RPMI8226 (cell line): ENCODE measurements at regions not wholly inside any gene's neighbourhood (a gene's known extent, or its start where the extent isn't known, plus 50 kb on each side); places are given as distances from the start of the nearest gene placed in this dataset.
A peak's percentile ranks its signal among the peaks of the same experiment; 100 is the strongest.
"Not testable (repeated sequence)": the region's sequence is repeated elsewhere in the genome, so short reads cannot be mapped to it uniquely, and the experiment has no call there.

Experiments
- DNase-seq: peaks from one replicate; pipeline ENCODE4 v3.0.0-alpha.2; 2015

DNA sequence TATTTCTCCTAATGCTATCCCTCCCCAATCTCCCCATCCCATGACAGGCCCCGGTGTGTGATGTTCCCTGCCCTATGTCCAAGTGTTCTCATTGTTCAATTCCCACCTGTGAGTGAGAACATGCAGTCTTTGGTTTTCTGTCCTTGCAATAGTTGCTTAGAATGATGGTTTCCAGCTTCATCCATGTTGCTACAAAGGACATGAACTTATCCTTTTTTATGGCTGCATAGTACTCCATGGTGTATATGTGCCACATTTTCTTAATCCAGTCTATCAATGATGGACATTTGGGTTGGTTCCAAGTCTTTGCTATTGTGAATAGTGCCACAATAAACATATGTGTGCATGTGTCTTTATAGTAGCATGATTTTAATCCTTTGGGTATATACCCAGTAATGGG, 51.3 kb upstream of the RIOK2 start:
- DNase-seq: not testable (repeated sequence)

- DNase-seq: no peak
Observed at GRCh38 chr5:97242341-97242740, 59.3 kb upstream of the RIOK2 start.

- no peak for DNase-seq
Observed at GRCh38 chr5:97243353-97243752, 60.3 kb upstream of the RIOK2 start.

DNA sequence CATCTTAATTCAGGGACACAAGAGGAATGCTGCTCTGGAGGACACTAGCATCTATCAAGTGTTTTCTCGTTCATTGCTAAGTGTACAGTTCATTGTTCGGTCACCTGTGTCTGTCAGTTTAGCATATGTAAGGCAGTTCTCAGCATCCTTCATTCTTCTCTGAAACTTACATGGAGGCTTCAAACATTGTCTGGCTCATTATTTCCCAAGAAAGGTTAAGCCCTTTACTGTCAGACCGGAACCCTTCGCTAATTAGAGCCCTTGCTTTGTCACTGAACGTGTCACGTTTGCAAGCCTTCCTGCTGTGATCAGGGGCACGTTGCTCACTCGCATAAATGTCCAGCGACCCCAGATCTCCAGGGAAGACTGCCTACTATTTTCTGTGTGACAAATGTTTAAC, 62.3 kb upstream of the RIOK2 start:
- no peak for DNase-seq

- DNase-seq: no peak
Observed at GRCh38 chr5:97250113-97250512, 67.1 kb upstream of the RIOK2 start.

DNA sequence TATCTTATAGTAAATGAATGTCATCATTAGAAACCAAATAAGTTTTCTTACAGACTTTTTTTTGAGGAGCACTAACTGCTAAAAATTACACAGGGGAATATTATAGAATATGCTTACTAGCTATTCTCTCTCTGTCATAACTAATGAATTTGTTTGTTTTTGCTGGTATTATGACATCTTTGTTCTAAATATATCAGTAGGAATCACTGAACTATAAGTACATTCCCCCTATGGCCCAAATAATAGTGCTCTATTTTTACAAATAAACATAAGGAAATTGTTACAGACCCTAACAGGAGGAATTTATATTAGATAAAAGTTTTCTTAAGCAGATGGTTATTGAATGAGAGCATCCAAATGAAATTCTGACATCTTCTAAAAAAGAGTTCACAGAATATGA, 83.0 kb upstream of the RIOK2 start:
- DNase-seq: no peak

DNA sequence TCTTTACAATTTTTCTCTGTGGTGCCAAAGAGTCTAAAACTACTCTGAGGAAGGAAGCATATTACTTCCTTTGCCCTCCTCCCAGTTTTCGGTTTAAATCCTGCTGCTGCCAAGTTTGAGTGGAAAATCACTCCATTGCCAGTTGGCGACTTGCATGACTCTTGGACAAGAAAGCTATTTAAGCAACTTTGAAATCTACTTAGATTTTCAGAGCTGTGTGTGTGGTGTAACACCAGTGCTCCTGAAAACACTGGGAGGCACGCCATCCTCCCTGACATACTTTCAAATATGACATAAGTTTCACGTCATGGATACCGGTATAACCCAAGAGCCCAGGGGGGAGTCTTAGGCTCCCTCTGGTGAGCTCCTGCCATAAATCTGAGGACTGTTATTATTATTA, 83.5 kb upstream of the RIOK2 start:
- no peak for DNase-seq

DNA sequence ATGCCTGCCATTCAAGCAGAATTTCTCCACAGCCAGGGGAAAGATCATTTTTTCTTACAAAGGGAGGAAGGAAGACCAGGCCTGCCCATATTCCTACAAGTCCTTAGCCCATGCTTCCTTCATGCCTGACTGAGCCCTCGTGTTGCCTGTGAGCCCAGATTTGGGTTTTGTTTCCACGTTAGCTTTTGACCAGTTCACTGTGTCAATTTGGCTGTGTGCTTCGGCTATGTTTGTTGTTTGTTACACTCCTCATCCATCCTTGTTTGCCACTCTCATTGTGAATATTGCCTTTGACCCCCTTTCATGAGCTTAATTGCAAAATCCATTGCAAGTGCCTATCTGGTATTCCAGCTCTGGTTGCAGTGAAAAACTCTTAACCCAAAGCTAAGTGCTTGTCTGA, 84.7 kb upstream of the RIOK2 start:
- no peak for DNase-seq

- DNase-seq: no peak
Observed at GRCh38 chr5:97276474-97277120, 93.5 kb upstream of the RIOK2 start.

DNA sequence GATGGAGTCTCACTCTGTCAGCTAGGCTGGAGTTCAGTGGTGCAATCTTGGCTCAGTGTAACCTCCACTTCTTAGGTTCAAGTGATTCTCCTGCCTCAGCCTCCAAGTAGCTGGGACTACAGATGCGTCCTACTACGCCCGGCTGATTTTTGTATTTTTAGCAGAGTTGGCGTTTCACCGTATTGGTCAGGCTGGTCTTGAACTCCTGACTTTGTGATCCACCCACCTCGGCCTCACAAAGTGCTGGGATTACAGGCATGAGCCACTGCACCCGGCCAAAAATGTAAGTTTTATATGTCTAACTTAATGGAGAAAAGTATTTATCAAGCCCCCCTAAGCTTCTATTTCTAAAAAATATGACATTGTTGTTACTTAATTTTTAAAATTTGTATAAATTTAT, 98.2 kb upstream of the RIOK2 start:
- DNase-seq: no peak

GRCh38 chr5:97297063-97297703, 114.1 kb upstream of the RIOK2 start:
- peak; percentile 60 for DNase-seq

DNA sequence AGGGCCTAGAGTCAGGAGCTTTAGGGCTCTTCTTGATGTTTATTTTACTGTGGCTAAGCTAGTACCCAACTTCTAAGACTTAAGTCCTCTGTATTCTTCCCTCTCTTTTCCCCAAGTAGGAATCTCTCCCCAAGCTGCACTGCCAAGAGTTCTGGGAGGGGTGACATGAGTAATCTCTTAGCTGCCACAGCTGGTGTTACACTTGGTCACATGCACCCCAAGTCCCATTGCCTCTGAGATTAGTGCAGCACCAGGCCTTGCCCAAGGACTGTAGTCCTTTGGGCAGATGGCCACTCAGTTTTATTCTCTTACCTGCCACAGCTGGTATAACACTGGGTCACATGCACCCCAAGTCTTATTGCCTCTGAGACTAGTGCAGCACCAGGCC, 114.7 kb upstream of the RIOK2 start:
- no peak for DNase-seq

DNA sequence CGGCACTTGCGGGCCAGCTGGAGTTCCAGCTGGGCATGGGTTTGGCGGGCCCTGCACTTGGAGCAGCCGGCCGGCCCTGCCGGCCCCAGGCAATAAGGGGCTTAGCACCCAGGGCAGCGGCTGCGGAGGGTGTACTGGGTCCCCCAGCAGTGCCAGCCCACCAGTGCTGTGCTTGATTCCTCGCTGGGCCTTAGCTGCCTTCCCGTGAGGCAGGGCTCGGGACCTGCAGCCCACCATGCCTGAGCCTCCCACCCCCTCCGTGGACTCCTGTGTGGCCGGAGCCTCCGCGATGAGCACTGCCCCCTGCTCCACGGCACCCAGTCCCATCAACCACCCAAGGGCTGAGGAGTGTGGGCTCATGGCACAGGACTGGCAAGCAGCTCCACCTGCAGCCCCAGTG, 118.1 kb upstream of the RIOK2 start:
- DNase-seq: not testable (repeated sequence)

DNA sequence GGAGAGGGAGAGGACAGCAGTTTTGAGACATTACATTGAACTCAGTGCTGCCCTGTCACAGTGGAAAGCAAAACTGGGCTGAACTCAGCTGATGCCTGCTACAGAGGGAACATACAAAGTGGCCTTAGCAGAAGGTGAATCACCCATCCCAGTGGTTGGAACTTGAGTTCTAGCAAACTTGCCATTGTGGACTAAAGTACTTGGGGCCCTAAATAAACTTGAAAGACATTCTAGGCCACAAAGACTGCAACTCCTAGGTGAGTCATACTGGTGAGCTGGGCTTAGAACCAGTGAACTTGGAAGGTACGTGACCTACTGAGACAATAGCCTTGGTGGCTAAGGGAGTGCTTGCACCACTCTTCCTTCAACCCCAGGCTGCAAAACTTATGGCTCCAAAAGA, 155.7 kb upstream of the RIOK2 start:
- DNase-seq: no peak

DNA sequence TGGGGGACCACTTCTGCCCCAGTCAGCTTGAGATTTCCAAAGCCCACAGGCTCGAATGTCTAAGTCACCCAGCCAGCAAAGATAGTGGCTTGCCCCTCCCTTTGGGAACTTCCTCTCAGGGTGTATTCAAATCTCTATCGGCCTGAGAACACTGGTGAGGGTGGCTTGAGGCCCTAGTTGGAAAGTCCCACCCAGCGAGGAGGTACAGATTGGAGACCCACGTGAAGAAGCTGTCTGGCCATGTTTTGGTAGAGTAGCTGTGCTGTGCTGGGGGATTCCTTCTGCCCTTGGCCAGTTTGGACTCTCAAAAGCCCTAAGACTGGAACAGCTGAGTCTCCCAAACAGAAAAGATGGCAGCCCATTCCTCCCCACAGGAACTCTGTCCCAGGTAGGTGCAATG, 172.7 kb upstream of the RIOK2 start:
- DNase-seq: no peak

- DNase-seq: no peak
Observed at GRCh38 chr5:97363577-97363976, 180.5 kb upstream of the RIOK2 start.

GRCh38 chr5:97364731-97365130, 181.7 kb upstream of the RIOK2 start:
- DNase-seq: no peak

GRCh38 chr5:97365163-97365845, 182.3 kb upstream of the RIOK2 start:
- no peak for DNase-seq

DNA sequence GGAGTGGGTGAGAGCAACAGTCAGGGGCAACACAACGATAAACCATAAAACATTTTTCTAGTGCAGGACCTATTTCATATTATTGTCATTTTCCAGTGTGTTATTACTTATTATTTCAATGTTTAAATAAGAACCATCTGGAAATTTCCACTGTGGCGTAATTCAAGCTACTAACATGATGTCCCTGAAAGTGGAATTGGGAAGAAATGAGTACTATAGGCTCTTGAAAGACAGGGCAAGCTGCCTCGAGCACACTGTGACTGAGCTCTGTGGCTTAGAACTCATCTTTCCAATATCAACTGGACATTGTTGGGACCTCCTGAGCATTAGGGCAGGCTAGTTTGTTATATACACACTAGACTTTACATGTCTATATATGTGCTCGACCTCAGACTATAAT, 182.9 kb upstream of the RIOK2 start:
- no peak for DNase-seq

DNA sequence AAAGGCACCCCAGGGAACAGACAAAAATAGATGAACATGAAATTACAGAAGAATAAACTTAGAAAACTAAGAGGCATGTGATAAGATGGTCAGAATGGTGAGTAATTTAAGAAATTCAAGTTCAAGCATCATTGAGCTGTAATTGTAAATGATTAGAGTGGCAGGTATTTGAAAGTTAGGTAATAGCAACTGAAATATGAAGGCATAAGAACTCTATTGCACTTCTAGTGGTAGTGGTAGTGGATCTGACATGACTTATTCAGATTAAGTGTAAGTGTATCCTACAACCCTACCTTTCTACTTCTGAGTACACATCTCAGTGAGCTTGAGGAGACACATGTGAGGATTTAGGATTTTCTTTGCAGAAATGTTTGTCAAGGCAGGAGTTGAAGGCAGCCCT, 192.9 kb upstream of the RIOK2 start:
- no peak for DNase-seq

GRCh38 chr5:97377582-97377981, 194.5 kb upstream of the RIOK2 start:
- DNase-seq: no peak

GRCh38 chr5:97383996-97384395, 200.9 kb upstream of the RIOK2 start:
- no peak for DNase-seq

DNA sequence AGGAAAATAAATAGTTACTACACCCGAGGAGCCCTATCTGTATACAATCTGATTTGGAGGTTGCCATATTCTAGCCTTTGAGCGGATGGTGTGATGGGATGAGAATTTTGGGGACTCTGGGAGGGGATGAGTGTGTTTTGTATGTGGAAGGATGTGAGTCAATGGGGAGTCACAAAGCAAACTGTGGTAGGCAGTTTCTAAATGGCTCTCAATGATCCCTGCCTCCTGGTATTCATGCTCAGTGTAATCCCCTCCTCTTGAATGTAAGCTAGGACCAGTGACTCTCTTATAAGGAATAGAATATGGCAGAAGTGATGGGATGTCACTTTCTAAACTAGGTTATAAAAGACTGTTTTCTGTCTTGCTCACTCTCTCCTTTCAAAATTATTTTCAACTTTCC, 205.7 kb upstream of the RIOK2 start:
- DNase-seq: no peak

DNA sequence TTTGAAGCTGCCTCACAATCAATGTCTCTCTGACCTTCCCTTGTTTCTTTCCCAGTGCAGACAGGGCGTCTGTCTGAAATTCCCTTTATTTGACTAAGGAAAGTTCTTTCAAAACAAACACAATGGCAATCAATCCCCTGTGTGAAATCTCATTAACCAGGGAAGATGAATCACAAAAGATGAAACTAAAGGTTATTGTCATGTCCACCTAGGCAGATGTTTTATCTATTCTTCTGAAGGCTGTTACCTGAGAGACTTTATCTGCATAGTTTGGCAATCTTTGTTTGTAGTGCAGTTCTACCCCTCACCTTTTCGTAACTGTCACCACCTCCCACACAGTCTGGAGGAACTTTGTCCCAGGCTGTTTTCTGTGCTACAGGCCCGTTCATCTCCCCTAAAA, 217.5 kb upstream of the RIOK2 start:
- DNase-seq: no peak

DNA sequence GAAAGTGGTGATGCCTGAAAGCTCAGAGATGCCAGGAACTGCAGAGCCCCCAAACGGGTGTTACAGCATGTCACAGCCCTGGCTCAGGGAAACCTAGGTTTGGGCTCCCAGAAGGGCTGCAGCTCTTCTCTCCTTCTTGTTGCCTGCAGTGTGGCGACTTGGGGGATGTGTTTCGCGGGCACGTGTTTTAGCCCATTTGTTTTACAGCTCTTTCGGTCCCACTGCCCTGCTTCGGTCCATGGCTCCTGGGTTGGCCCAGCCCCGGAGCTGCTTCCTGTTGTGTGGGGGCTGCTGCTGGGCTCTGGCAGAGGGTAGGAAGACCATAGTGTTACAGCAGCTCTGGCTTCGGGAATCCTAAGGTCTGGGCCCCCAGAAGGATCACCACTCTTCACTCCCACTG, 222.9 kb upstream of the RIOK2 start:
- DNase-seq: no peak
